MM.1S (cell line): ENCODE measurements at regions not wholly inside any gene's neighbourhood (a gene's known extent, or its start where the extent isn't known, plus 50 kb on each side); places are given as distances from the start of the nearest gene placed in this dataset.

Experiments used
- DNase-seq: peaks from one replicate; pipeline ENCODE4 v3.0.0-alpha.2; 2015
- H2AFZ ChIP-seq: fragments of 300-600 bp; sonication (generic); 2 replicates; pipeline ENCODE4 v1.6.0; 2016; ENCODE audit warnings: antibody characterized with exemption, low read length
- H3F3A ChIP-seq: fragments of 300-600 bp; sonication (generic); 2 replicates; pipeline ENCODE4 v1.6.1; 2016; ENCODE audit warnings: mild to moderate bottlenecking, antibody characterized with exemption, low read length, moderate library complexity, mixed read lengths; ENCODE audit not compliant: insufficient read depth
- H3K27ac ChIP-seq: fragments of 300-600 bp; sonication (generic); 2 replicates; pipeline ENCODE4 v1.5.1; 2016; ENCODE audit warnings: mild to moderate bottlenecking, low read length
- H3K27me3 ChIP-seq: fragments of 300-600 bp; sonication (generic); replicated peaks from 2 replicates; pipeline ENCODE4 v1.6.0; 2016; ENCODE audit warnings: low read length; ENCODE audit not compliant: insufficient read depth
- H3K36me3 ChIP-seq: fragments of 300-600 bp; sonication (generic); replicated peaks from 2 replicates; pipeline ENCODE4 v1.6.1; 2016; ENCODE audit warnings: mild to moderate bottlenecking, low read length, mixed read lengths; ENCODE audit not compliant: insufficient read depth
- H3K4me1 ChIP-seq: fragments of 300-600 bp; sonication (generic); 2 replicates; pipeline ENCODE4 v1.6.1; 2016; ENCODE audit warnings: low read length, mixed read lengths
- H3K4me2 ChIP-seq: fragments of 300-600 bp; sonication (generic); 2 replicates; pipeline ENCODE4 v1.6.0; 2016; ENCODE audit warnings: low read depth, low read length
- H3K4me3 ChIP-seq: fragments of 300-600 bp; sonication (generic); 2 replicates; pipeline ENCODE4 v1.5.1; 2016; ENCODE audit warnings: low read length, mixed read lengths
- H3K79me2 ChIP-seq: fragments of 300-600 bp; sonication (generic); 2 replicates; pipeline ENCODE4 v1.6.1; 2016; ENCODE audit warnings: mixed run types, low read length, mixed read lengths
- H3K9ac ChIP-seq: fragments of 300-600 bp; sonication (generic); 2 replicates; pipeline ENCODE4 v1.6.1; 2016; ENCODE audit warnings: low read length, mixed read lengths
- H3K9me2 ChIP-seq: fragments of 300-600 bp; sonication (generic); replicated peaks from 2 replicates; pipeline ENCODE4 v1.6.1; 2016; ENCODE audit warnings: mild to moderate bottlenecking, low read length, mixed read lengths; ENCODE audit not compliant: insufficient read depth
- H3K9me3 ChIP-seq: fragments of 300-600 bp; sonication (generic); replicated peaks from 2 replicates; pipeline ENCODE4 v1.6.1; 2016; ENCODE audit warnings: mild to moderate bottlenecking, low read length, mixed read lengths; ENCODE audit not compliant: insufficient read depth
- H4K20me1 ChIP-seq: fragments of 300-600 bp; sonication (generic); 2 replicates; pipeline ENCODE4 v1.6.1; 2016; ENCODE audit warnings: mild to moderate bottlenecking, low read length, moderate library complexity, mixed read lengths; ENCODE audit not compliant: insufficient read depth
- EZH2 ChIP-seq: fragments of 300-600 bp; sonication (generic); optimal IDR thresholded peaks from 2 replicates; pipeline ENCODE3; 2017; ENCODE audit warnings: low read depth, mild to moderate bottlenecking, antibody characterized with exemption, low read length, mixed read lengths
- EZH2phosphoT487 ChIP-seq: fragments of 300-600 bp; sonication (generic); IDR thresholded peaks from 2 replicates; pipeline ENCODE4 v1.6.1; 2018; ENCODE audit warnings: antibody characterized with exemption, low read length
- TF ChIP-seq, protein P1 (sequence below): fragments of 300-600 bp; sonication (generic); IDR thresholded peaks from 2 replicates; pipeline ENCODE4 v1.5.1; 2016; ENCODE audit warnings: antibody characterized with exemption, low read length, mixed read lengths

DNA sequence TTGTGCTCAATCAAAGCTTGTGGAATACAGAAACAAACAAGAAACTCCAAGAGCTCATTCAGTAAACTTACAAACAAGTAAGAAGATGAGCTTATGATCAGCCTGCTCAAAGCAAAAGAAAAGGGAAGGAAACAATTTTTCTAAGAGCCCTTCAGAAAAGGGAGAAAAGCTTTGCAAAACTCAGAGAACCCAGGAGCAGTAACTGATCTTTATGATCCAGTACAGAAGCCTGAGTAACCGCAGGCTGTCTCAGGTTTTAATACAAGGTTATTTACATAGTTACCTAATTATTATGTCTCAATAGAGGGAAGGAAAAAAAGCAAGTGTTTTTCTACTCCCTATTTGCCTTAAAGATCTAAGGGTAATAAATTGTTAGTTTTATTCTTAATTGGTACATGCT lies 226.5 kb downstream of the MAFB start:
- Histone ChIP-seq H3F3A (no peaks in the 10 kb centered on the region), H3K9me3 (no peaks in the 10 kb centered on the region), H3K27me3 (no peaks in the 10 kb centered on the region), H3K36me3 (no peaks in the 10 kb centered on the region), H3K4me3 (no peak overlapping the region), H3K9me2 (no peaks in the 10 kb centered on the region), H3K4me1 (no peaks in the 10 kb centered on the region), H3K27ac (no peak overlapping the region), H3K9ac (no peak overlapping the region), H3K4me2 (no peak overlapping the region), H2AFZ (no peak overlapping the region), H3K79me2 (no peaks in the 10 kb centered on the region), H4K20me1 (no peaks in the 10 kb centered on the region)
- TF ChIP-seq EZH2 (no peak), EZH2phosphoT487 (no peak)
- TF ChIP-seq, protein P1, sequence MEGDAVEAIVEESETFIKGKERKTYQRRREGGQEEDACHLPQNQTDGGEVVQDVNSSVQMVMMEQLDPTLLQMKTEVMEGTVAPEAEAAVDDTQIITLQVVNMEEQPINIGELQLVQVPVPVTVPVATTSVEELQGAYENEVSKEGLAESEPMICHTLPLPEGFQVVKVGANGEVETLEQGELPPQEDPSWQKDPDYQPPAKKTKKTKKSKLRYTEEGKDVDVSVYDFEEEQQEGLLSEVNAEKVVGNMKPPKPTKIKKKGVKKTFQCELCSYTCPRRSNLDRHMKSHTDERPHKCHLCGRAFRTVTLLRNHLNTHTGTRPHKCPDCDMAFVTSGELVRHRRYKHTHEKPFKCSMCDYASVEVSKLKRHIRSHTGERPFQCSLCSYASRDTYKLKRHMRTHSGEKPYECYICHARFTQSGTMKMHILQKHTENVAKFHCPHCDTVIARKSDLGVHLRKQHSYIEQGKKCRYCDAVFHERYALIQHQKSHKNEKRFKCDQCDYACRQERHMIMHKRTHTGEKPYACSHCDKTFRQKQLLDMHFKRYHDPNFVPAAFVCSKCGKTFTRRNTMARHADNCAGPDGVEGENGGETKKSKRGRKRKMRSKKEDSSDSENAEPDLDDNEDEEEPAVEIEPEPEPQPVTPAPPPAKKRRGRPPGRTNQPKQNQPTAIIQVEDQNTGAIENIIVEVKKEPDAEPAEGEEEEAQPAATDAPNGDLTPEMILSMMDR, result no peak
- DNase-seq, result no peak

GRCh38 chr20:40459299-40459698 lies 229.7 kb downstream of the MAFB start:
- H2AFZ ChIP-seq, result no peak overlapping the region
- no peaks in the 10 kb centered on the region for H3K79me2 ChIP-seq
- TF ChIP-seq, protein P1, result no peak
- TF ChIP-seq EZH2 (no peak), EZH2phosphoT487 (no peak)
- no peaks in the 10 kb centered on the region for H3K36me3 ChIP-seq
- no peaks in the 10 kb centered on the region for H4K20me1 ChIP-seq
- no peak overlapping the region for H3K4me2 ChIP-seq
- no peaks in the 10 kb centered on the region for H3K9me3 ChIP-seq
- no peaks in the 10 kb centered on the region for H3F3A ChIP-seq
- H3K27me3 ChIP-seq, result no peaks in the 10 kb centered on the region
- no peak overlapping the region for H3K4me3 ChIP-seq
- no peak overlapping the region for H3K27ac ChIP-seq
- no peak overlapping the region for H3K9ac ChIP-seq
- DNase-seq, result no peak
- H3K4me1 ChIP-seq, result no peaks in the 10 kb centered on the region
- H3K9me2 ChIP-seq, result no peaks in the 10 kb centered on the region

DNA sequence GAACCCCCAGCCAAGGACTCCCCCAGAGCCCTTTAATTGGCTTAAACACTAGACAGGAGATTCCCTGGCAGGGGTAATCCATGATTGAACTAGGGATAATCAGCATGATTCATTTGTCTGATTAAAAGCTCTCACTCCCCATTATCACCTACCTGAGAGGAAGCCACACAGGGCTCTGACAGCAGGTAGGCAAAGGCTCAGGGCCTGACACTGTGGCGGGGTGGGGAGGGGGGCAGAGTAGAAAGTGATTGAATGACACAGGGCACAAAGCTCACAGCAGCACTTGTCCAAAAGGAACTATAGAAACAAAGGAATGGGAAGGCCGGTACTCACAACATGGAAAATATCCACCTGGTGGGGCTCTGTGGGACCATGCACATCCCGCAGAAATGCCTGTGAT lies 231.6 kb downstream of the MAFB start:
- TF ChIP-seq, protein P1, result no peak
- no peak for TF ChIP-seq EZH2
- TF ChIP-seq EZH2phosphoT487, result no peak
- Histone ChIP-seq H3K79me2 (no peaks in the 10 kb centered on the region), H3K9me3 (no peaks in the 10 kb centered on the region), H3K36me3 (no peaks in the 10 kb centered on the region), H3K4me1 (no peaks in the 10 kb centered on the region), H3K27ac (no peak overlapping the region), H4K20me1 (no peaks in the 10 kb centered on the region), H2AFZ (no peak overlapping the region), H3K9ac (no peak overlapping the region), H3K4me2 (no peak overlapping the region), H3K9me2 (no peaks in the 10 kb centered on the region), H3F3A (no peaks in the 10 kb centered on the region), H3K4me3 (no peak overlapping the region), H3K27me3 (no peaks in the 10 kb centered on the region)
- DNase-seq, result no peak
